Neural cell (in vitro differentiated cells): ENCODE measurements at regions not wholly inside any gene's neighbourhood (a gene's known extent, or its start where the extent isn't known, plus 50 kb on each side); places are given as distances from the start of the nearest gene placed in this dataset.

ENCODE experiments used
- CTCF ChIP-seq: fragments of 450-650 bp; IDR thresholded peaks from 2 replicates; pipeline ENCODE4 v1.5.1; 2014; ENCODE audit warnings: antibody characterized with exemption, mild to moderate bottlenecking, moderate library complexity; ENCODE audit not compliant: poor library complexity, severe bottlenecking
- EZH2 ChIP-seq: fragments of 200-600, 300-800 bp; shearing (Covaris generic), sonication (generic); IDR thresholded peaks from 2 replicates; pipeline ENCODE4 v1.6.1; 2014; ENCODE audit warnings: antibody characterized with exemption, low read length, borderline replicate concordance, mild to moderate bottlenecking; ENCODE audit not compliant: insufficient read depth, poor library complexity, severe bottlenecking
- POLR2AphosphoS5 ChIP-seq: IDR thresholded peaks from 2 replicates; pipeline ENCODE4 v1.6.1; 2012
- SMC3 ChIP-seq: fragments of 450-650 bp; conservative IDR thresholded peaks from 2 replicates; pipeline ENCODE4 v1.6.1; 2014; ENCODE audit warnings: antibody characterized with exemption, mild to moderate bottlenecking, moderate library complexity; ENCODE audit not compliant: poor library complexity

GRCh38 chr2:47629501-47630460 is 59.0 kb upstream of the KCNK12 start:
- TF ChIP-seq EZH2 (no peak), CTCF (no peak), SMC3 (no peak), POLR2AphosphoS5 (no peak)
